ENCODE measurements at regions not wholly inside any gene's neighbourhood (a gene's known extent, or its start where the extent isn't known, plus 50 kb on each side); places are given as distances from the start of the nearest gene placed in this dataset.

GRCh38 chrX:85592980-85593379 is 213.5 kb upstream of the POF1B start:
- peaks cover 64 to 75% of the 10 kb centered on the region in 2 experiments for H3K9me3 Mint-ChIP-seq
- no peaks in the 10 kb centered on the region for H3K23me2 ChIP-seq (ENCODE audit: insufficient read length, low read depth, low read length, poor library complexity, severe bottlenecking)
- no peak overlapping the region for H2AFZ ChIP-seq (ENCODE audit: low read length)
- H3K27me3 ChIP-seq (ENCODE audit: insufficient read depth, low read length): no peaks in the 10 kb centered on the region
- no peaks in the 10 kb centered on the region for H3K9me3 ChIP-seq (ENCODE audit: control insufficient read depth, low read depth, low read length)
- H3K9ac ChIP-seq (ENCODE audit: extremely low read depth, insufficient read length, low read length): no peak overlapping the region
- H3K4me1 ChIP-seq (ENCODE audit: insufficient read depth, low read length): no peaks in the 10 kb centered on the region
- no peak overlapping the region for H3K4me2 ChIP-seq (ENCODE audit: insufficient read depth, insufficient read length, low read length)
- H3T11ph ChIP-seq (ENCODE audit: low read length): no peak overlapping the region
- no peaks in the 10 kb centered on the region for H3K79me2 ChIP-seq (ENCODE audit: insufficient read depth, low read length)
- no peak overlapping the region for H3K23ac ChIP-seq (ENCODE audit: insufficient read length, low read depth, low read length)
- no peak overlapping the region for H2BK120ac ChIP-seq (ENCODE audit: low read depth, low read length, poor library complexity, severe bottlenecking)
- H3K79me1 ChIP-seq (ENCODE audit: insufficient read depth, low read depth, low read length, poor library complexity, severe bottlenecking): no peaks in the 10 kb centered on the region
- H2BK12ac ChIP-seq (ENCODE audit: insufficient read length, low read depth, low read length): no peak overlapping the region
- H2AK5ac ChIP-seq (ENCODE audit: insufficient read length, low read length): no peak overlapping the region
- H4K5ac ChIP-seq (ENCODE audit: insufficient read length, low read depth, low read length): no peak overlapping the region
- WGBS (ENCODE audit: extremely low coverage, insufficient read length, low lambda C conversion rate): no CpG with 5 or more reads among the region's 4 CpGs
- H3K27ac ChIP-seq (ENCODE audit: insufficient read length, low read depth, low read length): no peak overlapping the region
- H3K36me3 Mint-ChIP-seq (ENCODE audit: insufficient read depth in 1 of 3, low read depth in 3 of 3): 0 out of 7 replicates have a peak, but pooled peaks cover 0 to 2% (median 0%) of the 10 kb centered on the region in 3 experiments
- H3K14ac ChIP-seq (ENCODE audit: insufficient read depth, low read length): no peak overlapping the region
- H3K56ac ChIP-seq (ENCODE audit: insufficient read length, low read depth, low read length): no peak overlapping the region
- no peak overlapping the region for H3K4me3 Mint-ChIP-seq
- DNase-seq: no peak
- H2BK20ac ChIP-seq (ENCODE audit: low read depth, low read length, poor library complexity, severe bottlenecking): no peak overlapping the region
- no peak overlapping the region for H4K8ac ChIP-seq (replicated peaks; ENCODE audit: insufficient read length, low read depth, low read length)
- H3K27me3 Mint-ChIP-seq (ENCODE audit: low read depth): no peaks in the 10 kb centered on the region; the same call in 1 of the 2 replicates
- H2BK15ac ChIP-seq (ENCODE audit: low read depth, low read length): no peak overlapping the region
- no peak overlapping the region for H3K27ac Mint-ChIP-seq
- H3K4me1 Mint-ChIP-seq: 0 out of 4 replicates have a peak, but pooled peaks cover 0 to 4% of the 10 kb centered on the region in 2 experiments
- no peak overlapping the region for H3K4ac ChIP-seq (ENCODE audit: low read depth, low read length)
- H3K18ac ChIP-seq (ENCODE audit: insufficient read length, low read depth, low read length): no peak overlapping the region
- TF ChIP-seq CTCF (conservative IDR thresholded peaks at IDR 0.05): no peak
- H4K91ac ChIP-seq (ENCODE audit: insufficient read length, low read depth, low read length): no peak overlapping the region
- no peaks in the 10 kb centered on the region for H4K20me1 ChIP-seq (ENCODE audit: control insufficient read depth, insufficient read depth, insufficient read length)
- H2BK5ac ChIP-seq (ENCODE audit: insufficient read length, low read length): no peak overlapping the region
